Kidney epithelial cell (primary cell): ENCODE measurements at regions not wholly inside any gene's neighbourhood (a gene's known extent, or its start where the extent isn't known, plus 50 kb on each side); places are given as distances from the start of the nearest gene placed in this dataset.
A peak's percentile ranks its signal among the peaks of the same experiment; 100 is the strongest.
"Not testable (repeated sequence)": the region's sequence is repeated elsewhere in the genome, so short reads cannot be mapped to it uniquely, and the experiment has no call there.

Source experiments
- DNase-seq: peaks from one replicate; pipeline ENCODE4 v3.0.0-alpha.2; 2010; ENCODE audit warnings: low read depth
- H3K27me3 ChIP-seq: 2 replicates; pipeline ENCODE4 v1.6.0; 2011; ENCODE audit warnings: low read length; ENCODE audit not compliant: control insufficient read depth, insufficient read depth
- H3K36me3 ChIP-seq: 2 replicates; pipeline ENCODE4 v1.5.1; 2011; ENCODE audit warnings: low read length; ENCODE audit not compliant: control insufficient read depth, insufficient read depth
- H3K4me3 ChIP-seq: 2 replicates; pipeline ENCODE4 v1.5.1; 2011; ENCODE audit warnings: low read depth, mild to moderate bottlenecking, control low read depth, low read length
- TF ChIP-seq, protein P1 (sequence below): IDR thresholded peaks from 2 replicates; pipeline ENCODE4 v1.5.1; 2011; ENCODE audit warnings: mild to moderate bottlenecking, moderate library complexity, low read length, control low read depth, inconsistent platforms; ENCODE audit not compliant: insufficient read depth, poor library complexity, severe bottlenecking

DNA sequence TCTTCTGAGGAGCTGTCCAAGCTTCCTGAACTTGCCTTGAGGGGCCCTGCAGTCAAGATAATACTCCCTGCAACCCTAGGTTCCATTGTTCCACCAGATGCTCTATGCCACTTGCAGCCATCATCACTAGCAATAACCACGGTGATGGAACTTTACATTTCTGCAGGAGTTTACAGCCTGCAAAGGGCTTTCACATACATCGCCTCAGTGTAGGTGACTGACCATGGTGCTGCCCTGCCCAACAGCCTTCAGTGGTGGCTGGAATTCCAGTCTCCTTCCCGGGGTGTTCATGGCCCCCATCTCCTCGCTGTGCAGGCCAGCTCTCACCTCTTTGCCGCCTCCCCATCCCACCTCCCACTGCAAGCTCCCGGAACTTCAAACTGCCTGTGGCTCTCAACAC, 225.5 kb upstream of the ECI2 start:
- TF ChIP-seq, protein P1, sequence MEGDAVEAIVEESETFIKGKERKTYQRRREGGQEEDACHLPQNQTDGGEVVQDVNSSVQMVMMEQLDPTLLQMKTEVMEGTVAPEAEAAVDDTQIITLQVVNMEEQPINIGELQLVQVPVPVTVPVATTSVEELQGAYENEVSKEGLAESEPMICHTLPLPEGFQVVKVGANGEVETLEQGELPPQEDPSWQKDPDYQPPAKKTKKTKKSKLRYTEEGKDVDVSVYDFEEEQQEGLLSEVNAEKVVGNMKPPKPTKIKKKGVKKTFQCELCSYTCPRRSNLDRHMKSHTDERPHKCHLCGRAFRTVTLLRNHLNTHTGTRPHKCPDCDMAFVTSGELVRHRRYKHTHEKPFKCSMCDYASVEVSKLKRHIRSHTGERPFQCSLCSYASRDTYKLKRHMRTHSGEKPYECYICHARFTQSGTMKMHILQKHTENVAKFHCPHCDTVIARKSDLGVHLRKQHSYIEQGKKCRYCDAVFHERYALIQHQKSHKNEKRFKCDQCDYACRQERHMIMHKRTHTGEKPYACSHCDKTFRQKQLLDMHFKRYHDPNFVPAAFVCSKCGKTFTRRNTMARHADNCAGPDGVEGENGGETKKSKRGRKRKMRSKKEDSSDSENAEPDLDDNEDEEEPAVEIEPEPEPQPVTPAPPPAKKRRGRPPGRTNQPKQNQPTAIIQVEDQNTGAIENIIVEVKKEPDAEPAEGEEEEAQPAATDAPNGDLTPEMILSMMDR, result no peak

DNA sequence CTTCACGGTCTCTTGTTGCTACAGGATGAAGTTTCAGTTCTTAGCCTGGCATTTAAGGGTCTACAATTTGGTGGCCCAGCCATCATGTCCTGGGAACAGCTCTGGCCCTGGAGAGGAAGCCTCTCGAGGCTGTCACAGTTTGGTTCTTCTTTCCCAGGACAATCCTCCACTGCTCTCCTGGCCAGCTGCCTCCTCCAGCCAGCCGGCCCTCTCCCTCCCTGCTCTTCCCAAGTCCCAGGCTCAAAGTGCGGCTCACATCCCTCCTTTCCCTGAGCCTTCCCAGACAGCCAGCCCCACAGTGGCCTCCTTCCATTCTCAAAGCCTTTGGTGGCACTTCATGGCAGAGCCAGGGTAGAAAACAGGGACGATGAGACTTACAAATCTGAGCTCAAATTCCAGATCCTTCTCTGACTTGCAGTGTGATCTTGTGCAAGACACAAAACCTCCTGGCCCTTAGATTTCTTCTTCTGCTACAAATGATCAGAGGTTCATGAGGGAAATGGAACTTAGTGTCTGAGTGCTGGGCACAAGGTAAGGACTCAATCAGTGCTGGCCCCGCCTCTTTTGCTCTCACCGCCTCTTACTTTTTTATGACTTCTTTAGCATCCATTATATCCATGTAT, 223.8 kb upstream of the ECI2 start:
- DNase-seq, result no peak
- no peaks in the 10 kb centered on the region for H3K36me3 ChIP-seq
- H3K4me3 ChIP-seq, result no peak overlapping the region

More for the DNA sequence above, 225.5 kb upstream of the ECI2 start:
- no peaks in the 10 kb centered on the region for H3K27me3 ChIP-seq
- DNase-seq, result no peak
- no peak overlapping the region for H3K4me3 ChIP-seq
- H3K36me3 ChIP-seq, result no peaks in the 10 kb centered on the region

DNA sequence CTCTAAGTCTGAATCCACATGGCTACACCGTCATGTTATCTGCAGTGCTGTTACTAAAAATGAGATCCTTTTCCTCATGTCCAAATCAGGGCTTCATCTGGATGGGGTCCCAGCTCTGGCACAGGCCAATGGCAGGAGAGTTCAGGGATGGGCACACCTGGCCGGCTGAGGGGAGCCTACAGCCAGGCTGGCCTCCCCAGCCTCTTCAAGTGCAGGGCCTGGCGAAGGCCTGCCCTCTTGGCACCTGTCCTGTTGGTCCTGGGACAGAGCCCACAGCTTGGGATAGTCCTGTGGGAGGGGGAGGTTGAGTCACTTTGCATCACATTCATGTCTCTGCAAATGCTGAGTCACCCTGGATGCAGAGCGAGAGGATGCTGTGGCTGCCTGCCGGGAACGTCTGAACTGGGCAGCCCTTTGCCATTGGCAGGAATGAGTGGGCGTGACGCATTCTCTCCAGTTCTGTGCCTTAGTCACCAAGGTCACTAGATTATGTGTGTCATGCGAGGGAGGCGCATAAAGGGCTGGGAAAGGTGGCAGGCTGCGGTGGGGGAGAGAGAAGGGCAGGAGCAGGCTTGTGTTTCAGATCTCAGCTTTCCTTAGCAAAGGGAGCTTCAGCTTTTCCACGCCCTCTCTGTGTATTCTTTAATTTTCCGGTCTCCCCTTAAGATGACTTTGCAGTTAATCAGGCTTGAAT, 223.2 kb upstream of the ECI2 start:
- TF ChIP-seq, protein P1, result no peak
- peak; percentile 100 for DNase-seq
- no peaks in the 10 kb centered on the region for H3K27me3 ChIP-seq
- no peaks in the 10 kb centered on the region for H3K36me3 ChIP-seq
- no peak overlapping the region for H3K4me3 ChIP-seq

More for the DNA sequence above, 223.8 kb upstream of the ECI2 start:
- TF ChIP-seq, protein P1, result no peak
- H3K27me3 ChIP-seq, result no peaks in the 10 kb centered on the region

DNA sequence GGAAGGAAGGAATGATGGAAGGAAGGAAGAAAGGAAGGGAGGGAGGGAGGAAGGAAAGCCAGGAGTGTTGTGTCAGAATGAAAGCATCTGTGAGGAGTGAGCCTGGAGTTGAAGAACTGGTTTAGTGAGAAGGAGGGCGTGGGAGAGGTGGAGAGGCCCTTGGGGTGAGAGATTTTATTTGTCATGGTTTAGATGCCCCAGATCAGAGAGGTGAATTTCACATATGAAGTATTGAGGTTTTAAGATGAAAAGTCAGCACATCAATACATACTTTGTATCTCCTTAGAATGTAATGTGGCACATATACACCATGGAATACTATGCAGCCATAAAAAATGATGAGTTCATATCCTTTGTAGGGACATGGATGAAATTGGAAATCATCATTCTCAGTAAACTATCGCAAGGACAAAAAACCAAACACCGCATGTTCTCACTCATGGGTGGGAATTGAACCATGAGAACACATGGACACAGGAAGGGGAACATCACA, 222.3 kb upstream of the ECI2 start:
- not testable (repeated sequence) for DNase-seq

DNA sequence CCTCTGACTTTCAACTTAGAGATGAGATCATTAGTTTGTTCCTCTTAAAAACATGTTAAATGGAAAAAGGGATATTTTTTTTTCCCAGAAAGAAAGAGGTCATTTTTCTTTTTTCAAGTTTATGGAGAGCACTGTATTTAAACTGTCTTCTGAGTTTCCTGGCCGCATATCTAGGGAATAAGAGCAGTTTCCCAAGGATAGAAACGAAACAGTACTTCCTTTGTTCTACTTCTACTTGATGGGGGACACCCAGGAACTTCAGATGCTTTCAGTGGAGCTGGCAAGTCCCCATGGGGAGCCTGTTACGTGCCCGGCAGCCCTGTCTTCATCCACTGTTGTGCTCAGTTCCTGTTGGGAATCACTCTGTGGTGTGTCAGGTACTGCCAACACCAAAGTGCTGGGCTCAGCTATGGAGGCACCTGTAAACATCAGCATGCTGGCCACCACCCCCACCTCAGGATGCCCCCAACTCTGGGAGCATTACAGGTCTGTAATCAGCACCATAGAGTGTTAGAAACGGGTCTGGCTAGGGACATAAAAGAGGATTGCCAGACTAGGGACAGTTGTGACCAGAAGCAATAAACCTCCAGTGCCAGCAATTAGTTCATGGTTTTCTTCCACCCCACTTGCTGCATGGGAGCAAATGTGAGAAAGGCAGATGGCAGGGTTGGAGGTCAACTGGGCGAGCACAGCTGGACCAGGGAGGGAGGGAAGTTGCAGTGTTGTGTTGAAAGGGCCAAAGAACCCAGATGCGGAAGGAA, 221.7 kb upstream of the ECI2 start:
- no peaks in the 10 kb centered on the region for H3K36me3 ChIP-seq
- no peak for DNase-seq

More for the DNA sequence above, 222.3 kb upstream of the ECI2 start:
- H3K36me3 ChIP-seq, H3K4me3 ChIP-seq, H3K27me3 ChIP-seq: not testable (repeated sequence)

DNA sequence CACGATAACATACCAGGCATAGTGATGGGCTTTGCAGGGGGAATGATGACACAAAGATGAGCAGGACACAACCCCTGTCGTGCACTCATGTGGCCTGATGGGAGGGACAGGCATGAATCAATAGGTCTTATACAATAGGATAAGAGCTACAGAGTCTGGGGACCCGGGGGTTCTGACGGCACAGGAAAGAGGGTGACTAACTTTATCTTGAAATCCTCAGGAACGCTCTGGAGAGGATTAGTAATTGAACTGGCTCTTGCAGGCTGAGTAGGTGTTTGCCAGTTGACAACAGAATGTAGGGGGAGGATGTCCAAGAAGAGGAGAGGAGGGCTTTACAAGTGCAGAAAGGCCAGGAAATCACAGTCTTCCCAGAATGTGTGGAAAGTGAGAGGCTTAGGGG, 219.9 kb upstream of the ECI2 start:
- Histone ChIP-seq H3K27me3 (no peaks in the 10 kb centered on the region), H3K36me3 (no peaks in the 10 kb centered on the region), H3K4me3 (no peak overlapping the region)
- TF ChIP-seq, protein P1, result no peak
- peak; percentile 49 for DNase-seq

More for the DNA sequence above, 221.7 kb upstream of the ECI2 start:
- Histone ChIP-seq H3K4me3 (no peak overlapping the region), H3K27me3 (no peaks in the 10 kb centered on the region)
- TF ChIP-seq, protein P1, result no peak
